A549 (cell line): ENCODE measurements at regions not wholly inside any gene's neighbourhood (a gene's known extent, or its start where the extent isn't known, plus 50 kb on each side); places are given as distances from the start of the nearest gene placed in this dataset.

Experiments used
- CBX2 ChIP-seq: fragments of 200-600 bp; sonication (generic); IDR thresholded peaks from 2 replicates; pipeline ENCODE4 v1.6.1; 2016; ENCODE audit warnings: low read depth, mild to moderate bottlenecking, borderline replicate concordance
- EP300 ChIP-seq, 2 experiments: fragments of >200 bp; sonication (Bioruptor Twin); formaldehyde crosslinking; IDR thresholded peaks; 2 replicates in 1 of 2; 3 replicates in 1 of 2; pipeline ENCODE4 v1.6.1; 2016 to 2017
- TF ChIP-seq, protein P1 (sequence below): fragments of >200 bp; sonication (Bioruptor Twin); formaldehyde crosslinking; IDR thresholded peaks from 3 replicates; pipeline ENCODE4 v1.5.1; 2016

DNA sequence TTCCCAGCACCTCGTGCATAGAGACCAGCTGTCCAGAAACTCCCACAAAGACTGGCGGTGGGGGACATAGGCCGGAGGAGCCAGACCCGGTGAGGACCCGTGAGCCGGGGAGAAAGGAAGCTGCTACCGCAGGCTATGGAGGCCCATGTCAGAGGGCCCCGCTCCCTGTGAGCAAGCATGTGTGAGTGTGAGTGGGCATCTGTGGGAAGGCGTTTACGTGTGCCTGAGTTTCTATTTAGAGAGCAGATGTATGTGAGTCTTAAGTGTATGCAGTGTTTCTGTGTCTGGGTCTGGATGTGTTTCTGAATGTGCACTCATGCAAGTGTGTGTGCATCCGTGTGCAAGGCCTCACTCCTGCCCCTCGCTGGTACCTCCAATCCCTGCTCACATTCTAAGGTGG is 187.8 kb upstream of the RAB6C start:
- TF ChIP-seq, protein P1, sequence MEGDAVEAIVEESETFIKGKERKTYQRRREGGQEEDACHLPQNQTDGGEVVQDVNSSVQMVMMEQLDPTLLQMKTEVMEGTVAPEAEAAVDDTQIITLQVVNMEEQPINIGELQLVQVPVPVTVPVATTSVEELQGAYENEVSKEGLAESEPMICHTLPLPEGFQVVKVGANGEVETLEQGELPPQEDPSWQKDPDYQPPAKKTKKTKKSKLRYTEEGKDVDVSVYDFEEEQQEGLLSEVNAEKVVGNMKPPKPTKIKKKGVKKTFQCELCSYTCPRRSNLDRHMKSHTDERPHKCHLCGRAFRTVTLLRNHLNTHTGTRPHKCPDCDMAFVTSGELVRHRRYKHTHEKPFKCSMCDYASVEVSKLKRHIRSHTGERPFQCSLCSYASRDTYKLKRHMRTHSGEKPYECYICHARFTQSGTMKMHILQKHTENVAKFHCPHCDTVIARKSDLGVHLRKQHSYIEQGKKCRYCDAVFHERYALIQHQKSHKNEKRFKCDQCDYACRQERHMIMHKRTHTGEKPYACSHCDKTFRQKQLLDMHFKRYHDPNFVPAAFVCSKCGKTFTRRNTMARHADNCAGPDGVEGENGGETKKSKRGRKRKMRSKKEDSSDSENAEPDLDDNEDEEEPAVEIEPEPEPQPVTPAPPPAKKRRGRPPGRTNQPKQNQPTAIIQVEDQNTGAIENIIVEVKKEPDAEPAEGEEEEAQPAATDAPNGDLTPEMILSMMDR, result no peak
- TF ChIP-seq CBX2, result no peak
- TF ChIP-seq EP300 (IDR thresholded peaks at IDR 0.05), result no peak
